Ishikawa (cell line): ENCODE measurements at regions not wholly inside any gene's neighbourhood (a gene's known extent, or its start where the extent isn't known, plus 50 kb on each side); places are given as distances from the start of the nearest gene placed in this dataset.

Source experiments
- CEBPB ChIP-seq: IDR thresholded peaks from 2 replicates; pipeline ENCODE4 v1.6.1; 2012
- CREB1 ChIP-seq: IDR thresholded peaks from 2 replicates; pipeline ENCODE4 v1.6.1; 2012; ENCODE audit warnings: low read depth
- EGR1 ChIP-seq: IDR thresholded peaks from 2 replicates; pipeline ENCODE4 v1.6.1; 2012
- EP300 ChIP-seq: IDR thresholded peaks from 2 replicates; pipeline ENCODE4 v1.6.1; 2012; ENCODE audit warnings: borderline replicate concordance
- FOXM1 ChIP-seq: IDR thresholded peaks from 2 replicates; pipeline ENCODE4 v1.6.1; 2012; ENCODE audit warnings: low read depth, borderline replicate concordance
- NFIC ChIP-seq: IDR thresholded peaks from 2 replicates; pipeline ENCODE4 v1.6.1; 2012
- RAD21 ChIP-seq: IDR thresholded peaks from 2 replicates; pipeline ENCODE4 v1.6.1; 2012; ENCODE audit warnings: low read depth
- TAF1 ChIP-seq: IDR thresholded peaks from 2 replicates; pipeline ENCODE4 v1.6.1; 2012; ENCODE audit warnings: low read depth, mild to moderate bottlenecking
- TCF12 ChIP-seq: IDR thresholded peaks from 2 replicates; pipeline ENCODE4 v1.6.1; 2012; ENCODE audit warnings: low read depth
- TEAD4 ChIP-seq: IDR thresholded peaks from 2 replicates; pipeline ENCODE4 v1.6.1; 2012
- YY1 ChIP-seq: IDR thresholded peaks from 2 replicates; pipeline ENCODE4 v1.6.1; 2012; ENCODE audit warnings: low read depth
- ZBTB7A ChIP-seq: IDR thresholded peaks from 2 replicates; pipeline ENCODE4 v1.6.1; 2012; ENCODE audit warnings: low read depth
- TF ChIP-seq, protein P1 (sequence below): IDR thresholded peaks from 2 replicates; pipeline ENCODE4 v1.6.1; 2012; ENCODE audit warnings: low read depth, mild to moderate bottlenecking
- TF ChIP-seq, protein P2 (sequence below): IDR thresholded peaks from 2 replicates; pipeline ENCODE4 v1.6.1; 2012
- TF ChIP-seq, protein P3 (sequence below): IDR thresholded peaks from 2 replicates; pipeline ENCODE4 v1.6.1; 2012

DNA sequence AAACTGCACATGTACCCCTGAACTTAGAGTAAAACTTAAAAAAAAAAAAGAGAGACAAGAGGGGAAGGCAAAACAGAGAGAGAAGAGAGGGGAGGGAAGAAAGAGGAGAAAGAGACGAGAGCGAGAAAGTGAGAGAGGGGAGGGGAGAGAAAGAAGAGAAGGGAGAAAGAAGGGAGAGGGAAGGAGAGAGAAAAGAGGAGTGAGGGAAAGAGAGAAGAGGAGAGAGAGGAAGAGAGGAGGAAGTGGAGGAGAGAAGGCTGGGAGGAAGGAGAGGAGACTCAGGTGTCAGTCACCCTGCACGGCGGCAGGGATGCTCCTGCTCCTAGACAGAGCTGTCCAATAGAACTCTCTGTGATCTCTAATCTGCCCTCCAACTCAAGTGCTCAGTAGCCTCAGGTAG lies 248.3 kb downstream of the MIAT start:
- no peak for TF ChIP-seq EGR1
- TF ChIP-seq YY1 = no peak
- no peak for TF ChIP-seq EP300
- no peak for TF ChIP-seq CEBPB
- no peak for TF ChIP-seq NFIC
- no peak for TF ChIP-seq TEAD4
- TF ChIP-seq TCF12 = no peak
- TF ChIP-seq CREB1 = no peak
- no peak for TF ChIP-seq TAF1
- TF ChIP-seq FOXM1 = no peak
- TF ChIP-seq, protein P1, sequence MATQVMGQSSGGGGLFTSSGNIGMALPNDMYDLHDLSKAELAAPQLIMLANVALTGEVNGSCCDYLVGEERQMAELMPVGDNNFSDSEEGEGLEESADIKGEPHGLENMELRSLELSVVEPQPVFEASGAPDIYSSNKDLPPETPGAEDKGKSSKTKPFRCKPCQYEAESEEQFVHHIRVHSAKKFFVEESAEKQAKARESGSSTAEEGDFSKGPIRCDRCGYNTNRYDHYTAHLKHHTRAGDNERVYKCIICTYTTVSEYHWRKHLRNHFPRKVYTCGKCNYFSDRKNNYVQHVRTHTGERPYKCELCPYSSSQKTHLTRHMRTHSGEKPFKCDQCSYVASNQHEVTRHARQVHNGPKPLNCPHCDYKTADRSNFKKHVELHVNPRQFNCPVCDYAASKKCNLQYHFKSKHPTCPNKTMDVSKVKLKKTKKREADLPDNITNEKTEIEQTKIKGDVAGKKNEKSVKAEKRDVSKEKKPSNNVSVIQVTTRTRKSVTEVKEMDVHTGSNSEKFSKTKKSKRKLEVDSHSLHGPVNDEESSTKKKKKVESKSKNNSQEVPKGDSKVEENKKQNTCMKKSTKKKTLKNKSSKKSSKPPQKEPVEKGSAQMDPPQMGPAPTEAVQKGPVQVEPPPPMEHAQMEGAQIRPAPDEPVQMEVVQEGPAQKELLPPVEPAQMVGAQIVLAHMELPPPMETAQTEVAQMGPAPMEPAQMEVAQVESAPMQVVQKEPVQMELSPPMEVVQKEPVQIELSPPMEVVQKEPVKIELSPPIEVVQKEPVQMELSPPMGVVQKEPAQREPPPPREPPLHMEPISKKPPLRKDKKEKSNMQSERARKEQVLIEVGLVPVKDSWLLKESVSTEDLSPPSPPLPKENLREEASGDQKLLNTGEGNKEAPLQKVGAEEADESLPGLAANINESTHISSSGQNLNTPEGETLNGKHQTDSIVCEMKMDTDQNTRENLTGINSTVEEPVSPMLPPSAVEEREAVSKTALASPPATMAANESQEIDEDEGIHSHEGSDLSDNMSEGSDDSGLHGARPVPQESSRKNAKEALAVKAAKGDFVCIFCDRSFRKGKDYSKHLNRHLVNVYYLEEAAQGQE = no peak
- TF ChIP-seq, protein P2, sequence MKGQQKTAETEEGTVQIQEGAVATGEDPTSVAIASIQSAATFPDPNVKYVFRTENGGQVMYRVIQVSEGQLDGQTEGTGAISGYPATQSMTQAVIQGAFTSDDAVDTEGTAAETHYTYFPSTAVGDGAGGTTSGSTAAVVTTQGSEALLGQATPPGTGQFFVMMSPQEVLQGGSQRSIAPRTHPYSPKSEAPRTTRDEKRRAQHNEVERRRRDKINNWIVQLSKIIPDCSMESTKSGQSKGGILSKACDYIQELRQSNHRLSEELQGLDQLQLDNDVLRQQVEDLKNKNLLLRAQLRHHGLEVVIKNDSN = no peak
- no peak for TF ChIP-seq ZBTB7A
- TF ChIP-seq, protein P3, sequence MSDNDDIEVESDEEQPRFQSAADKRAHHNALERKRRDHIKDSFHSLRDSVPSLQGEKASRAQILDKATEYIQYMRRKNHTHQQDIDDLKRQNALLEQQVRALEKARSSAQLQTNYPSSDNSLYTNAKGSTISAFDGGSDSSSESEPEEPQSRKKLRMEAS = no peak
- no peak for TF ChIP-seq RAD21

DNA sequence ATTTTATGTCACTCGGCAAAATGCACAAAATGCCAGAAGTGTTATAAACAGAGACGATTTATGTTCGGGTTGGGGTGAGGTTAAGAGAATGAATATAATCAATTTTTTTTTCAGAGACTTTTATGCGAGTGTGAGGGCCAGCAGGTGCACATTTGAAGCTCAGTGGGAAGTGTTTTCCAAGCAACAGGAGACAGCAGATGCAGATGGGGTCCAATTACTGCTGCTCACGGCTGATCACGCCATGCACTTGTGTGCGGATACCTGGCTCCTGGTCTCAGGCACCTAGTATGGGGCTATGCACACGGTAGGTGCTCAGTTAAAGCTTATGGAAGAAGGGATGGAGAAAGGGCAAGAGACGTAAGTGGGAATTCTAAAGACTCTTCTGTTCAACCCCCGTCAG lies 249.1 kb downstream of the MIAT start:
- TF ChIP-seq CEBPB (no peak), EP300 (no peak), TAF1 (no peak), NFIC (no peak), YY1 (no peak), TEAD4 (no peak), ZBTB7A (no peak), EGR1 (no peak), RAD21 (no peak), FOXM1 (no peak), TCF12 (no peak), CREB1 (no peak)
- TF ChIP-seq, protein P1 = no peak
- TF ChIP-seq, protein P2 = no peak
- TF ChIP-seq, protein P3 = no peak

DNA sequence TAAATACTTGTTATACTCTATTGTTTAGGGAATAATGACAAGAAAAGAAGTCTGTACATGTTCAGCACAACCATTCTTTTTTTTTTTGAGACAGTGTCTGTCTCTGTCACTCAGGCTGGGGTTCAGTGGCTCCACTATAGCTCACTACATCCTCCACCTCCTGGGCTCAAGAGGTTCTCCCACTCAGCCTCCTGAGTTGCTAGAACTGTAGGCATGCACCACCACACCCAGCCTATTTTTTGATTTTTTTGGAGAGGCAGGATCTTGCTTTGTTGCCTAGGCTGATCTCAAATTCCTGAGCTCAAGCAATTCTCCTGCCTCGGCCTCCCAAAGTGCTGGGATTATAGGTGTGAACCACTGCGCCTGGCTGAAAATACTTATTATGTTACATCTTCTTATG lies 250.0 kb downstream of the MIAT start:
- no peak for TF ChIP-seq YY1
- TF ChIP-seq FOXM1 = no peak
- TF ChIP-seq RAD21 = no peak
- TF ChIP-seq TCF12 = no peak
- TF ChIP-seq, protein P1 = no peak
- TF ChIP-seq TEAD4 = no peak
- TF ChIP-seq NFIC = no peak
- TF ChIP-seq CEBPB = no peak
- no peak for TF ChIP-seq CREB1
- TF ChIP-seq, protein P2 = no peak
- TF ChIP-seq ZBTB7A = no peak
- no peak for TF ChIP-seq TAF1
- no peak for TF ChIP-seq EGR1
- TF ChIP-seq, protein P3 = no peak
- TF ChIP-seq EP300 = no peak

DNA sequence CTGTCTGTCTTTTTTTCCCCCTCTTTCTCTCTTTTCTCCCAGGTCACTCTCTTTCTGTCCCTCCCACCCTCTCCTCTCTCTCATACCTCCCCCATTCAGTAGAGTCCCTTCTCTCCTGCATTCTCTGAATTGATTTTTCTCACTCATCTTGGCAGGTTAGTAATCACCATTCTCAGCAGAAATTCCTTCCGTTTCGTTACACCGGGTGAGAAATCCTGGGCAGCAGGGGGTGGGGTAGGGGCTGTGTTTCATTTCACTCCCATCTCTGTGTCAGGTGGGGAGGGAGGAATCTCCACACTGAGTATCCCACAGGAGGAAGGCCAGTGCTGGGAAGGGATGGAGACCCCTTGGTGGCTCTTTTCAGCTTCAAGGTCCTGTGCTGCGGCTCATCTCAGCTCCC lies 253.5 kb downstream of the MIAT start:
- TF ChIP-seq EP300 = no peak
- TF ChIP-seq RAD21 = no peak
- no peak for TF ChIP-seq NFIC
- TF ChIP-seq, protein P2 = no peak
